ENCODE measurements at regions not wholly inside any gene's neighbourhood (a gene's known extent, or its start where the extent isn't known, plus 50 kb on each side); places are given as distances from the start of the nearest gene placed in this dataset.

GRCh38 chr1:232292818-232293217 is 337.1 kb downstream of the SIPA1L2 start:
- TF ChIP-seq, protein P1, sequence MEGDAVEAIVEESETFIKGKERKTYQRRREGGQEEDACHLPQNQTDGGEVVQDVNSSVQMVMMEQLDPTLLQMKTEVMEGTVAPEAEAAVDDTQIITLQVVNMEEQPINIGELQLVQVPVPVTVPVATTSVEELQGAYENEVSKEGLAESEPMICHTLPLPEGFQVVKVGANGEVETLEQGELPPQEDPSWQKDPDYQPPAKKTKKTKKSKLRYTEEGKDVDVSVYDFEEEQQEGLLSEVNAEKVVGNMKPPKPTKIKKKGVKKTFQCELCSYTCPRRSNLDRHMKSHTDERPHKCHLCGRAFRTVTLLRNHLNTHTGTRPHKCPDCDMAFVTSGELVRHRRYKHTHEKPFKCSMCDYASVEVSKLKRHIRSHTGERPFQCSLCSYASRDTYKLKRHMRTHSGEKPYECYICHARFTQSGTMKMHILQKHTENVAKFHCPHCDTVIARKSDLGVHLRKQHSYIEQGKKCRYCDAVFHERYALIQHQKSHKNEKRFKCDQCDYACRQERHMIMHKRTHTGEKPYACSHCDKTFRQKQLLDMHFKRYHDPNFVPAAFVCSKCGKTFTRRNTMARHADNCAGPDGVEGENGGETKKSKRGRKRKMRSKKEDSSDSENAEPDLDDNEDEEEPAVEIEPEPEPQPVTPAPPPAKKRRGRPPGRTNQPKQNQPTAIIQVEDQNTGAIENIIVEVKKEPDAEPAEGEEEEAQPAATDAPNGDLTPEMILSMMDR (conservative IDR thresholded peaks at IDR 0.05; ENCODE audit: low read depth, low read length), result no peak
- TF ChIP-seq POLR2A (IDR thresholded peaks at IDR 0.05; ENCODE audit: low read depth, low read length) (no peak), MAZ (IDR thresholded peaks at IDR 0.05; ENCODE audit: borderline replicate concordance, low read depth, low read length) (no peak)

Measured in IMR-90 (cell line).